ENCODE measurements at regions not wholly inside any gene's neighbourhood (a gene's known extent, or its start where the extent isn't known, plus 50 kb on each side); places are given as distances from the start of the nearest gene placed in this dataset.
"Not testable (repeated sequence)": the region's sequence is repeated elsewhere in the genome, so short reads cannot be mapped to it uniquely, and the experiment has no call there.

- no peak for DNase-seq (ENCODE audit: low read depth, low spot score)
- H3K4me3 ChIP-seq (ENCODE audit: low read depth, low read length), result no peak overlapping the region
- in situ Hi-C loops (cut with HindIII; ENCODE audit: low sequenced_read_pairs), result no loop called here
- no peak for TF ChIP-seq CTCF (IDR thresholded peaks at IDR 0.05; ENCODE audit: low read depth, low read length)
Measured at GRCh38 chrX:13194291-13195103, 125.4 kb downstream of the ATXN3L start.

- no peak for TF ChIP-seq CTCF (IDR thresholded peaks at IDR 0.05; ENCODE audit: low read depth, low read length)
- in situ Hi-C loops (cut with HindIII; ENCODE audit: low sequenced_read_pairs), result no loop called here
- H3K4me3 ChIP-seq (ENCODE audit: low read depth, low read length), result no peak overlapping the region
- DNase-seq (ENCODE audit: low read depth, low spot score), result no peak
Measured at GRCh38 chrX:13190051-13190450, 129.8 kb downstream of the ATXN3L start.

GRCh38 chrX:13189380-13189779 is 130.5 kb downstream of the ATXN3L start:
- DNase-seq (ENCODE audit: low read depth, low spot score), result no peak
- in situ Hi-C loops (cut with HindIII; ENCODE audit: low sequenced_read_pairs), result no loop called here
- no peak overlapping the region for H3K4me3 ChIP-seq (ENCODE audit: low read depth, low read length)
- no peak for TF ChIP-seq CTCF (IDR thresholded peaks at IDR 0.05; ENCODE audit: low read depth, low read length)

GRCh38 chrX:13188731-13189309 is 131.0 kb downstream of the ATXN3L start:
- in situ Hi-C loops (cut with HindIII; ENCODE audit: low sequenced_read_pairs), result no loop called here
- no peak for DNase-seq (ENCODE audit: low read depth, low spot score)
- H3K4me3 ChIP-seq (ENCODE audit: low read depth, low read length), result no peak overlapping the region
- no peak for TF ChIP-seq CTCF (IDR thresholded peaks at IDR 0.05; ENCODE audit: low read depth, low read length)

GRCh38 chrX:13186643-13187042 is 133.2 kb downstream of the ATXN3L start:
- in situ Hi-C loops (cut with HindIII; ENCODE audit: low sequenced_read_pairs), result not testable (repeated sequence)

GRCh38 chrX:13180807-13181206 is 136.4 kb upstream of the FAM9C start:
- no peak for TF ChIP-seq CTCF (IDR thresholded peaks at IDR 0.05; ENCODE audit: low read depth, low read length)
- in situ Hi-C loops (cut with HindIII; ENCODE audit: low sequenced_read_pairs), result no loop called here
- no peak overlapping the region for H3K4me3 ChIP-seq (ENCODE audit: low read depth, low read length)
- peak; percentile 56 for DNase-seq (ENCODE audit: low read depth, low spot score)

More at GRCh38 chrX:13186643-13187042, 133.2 kb downstream of the ATXN3L start:
- not testable (repeated sequence) for DNase-seq (ENCODE audit: low read depth, low spot score); H3K4me3 ChIP-seq (ENCODE audit: low read depth, low read length)

- H3K4me3 ChIP-seq (ENCODE audit: low read depth, low read length), result no peak overlapping the region
- no peak for DNase-seq (ENCODE audit: low read depth, low spot score)
- in situ Hi-C loops (cut with HindIII; ENCODE audit: low sequenced_read_pairs), result no loop called here
- no peak for TF ChIP-seq CTCF (IDR thresholded peaks at IDR 0.05; ENCODE audit: low read depth, low read length)
Measured at GRCh38 chrX:13179586-13179985, 135.2 kb upstream of the FAM9C start.

Data from astrocyte of the spinal cord (primary cell).